ENCODE measurements at regions not wholly inside any gene's neighbourhood (a gene's known extent, or its start where the extent isn't known, plus 50 kb on each side); places are given as distances from the start of the nearest gene placed in this dataset.
A peak's percentile ranks its signal among the peaks of the same experiment; 100 is the strongest.

DNA sequence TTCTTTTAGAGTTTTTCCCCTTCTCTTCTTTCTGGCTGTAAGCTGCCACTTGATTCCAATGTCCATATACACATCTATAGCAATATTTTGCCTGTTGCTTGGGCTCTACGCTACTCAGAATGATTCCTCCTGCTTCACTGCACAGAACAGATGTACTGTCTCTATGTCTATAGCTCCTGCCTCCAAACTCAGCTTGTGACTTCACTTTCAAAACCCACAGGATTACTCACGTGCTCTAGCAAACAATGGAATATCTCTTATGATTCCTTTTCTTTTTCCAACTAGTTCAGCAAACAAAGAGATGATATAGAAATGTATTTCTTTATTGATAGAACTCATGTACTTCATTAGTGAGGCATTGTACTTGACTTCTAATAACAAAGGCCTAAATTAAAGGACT lies 80.5 kb upstream of the SOX13 start:
- H4K91ac ChIP-seq (replicated peaks; ENCODE audit: insufficient read length, low read length): no peak overlapping the region
- no peak overlapping the region for H3K14ac ChIP-seq (ENCODE audit: insufficient read length)
- no peaks in the 10 kb centered on the region for H3K9me3 ChIP-seq (ENCODE audit: insufficient read depth in 2 of 2, low read depth in 1 of 2, low read length in 1 of 2)
- no peak overlapping the region for H2BK12ac ChIP-seq (ENCODE audit: low read depth, low read length)
- no peak overlapping the region for H2BK5ac ChIP-seq (ENCODE audit: low read depth, low read length)
- 0 out of 2 replicates have a peak, but pooled peaks cover 4% of the 10 kb centered on the region for H3K23me2 ChIP-seq (ENCODE audit: low read depth, low read length)
- no peak overlapping the region for H3K4ac ChIP-seq (replicated peaks; ENCODE audit: insufficient read length, low read depth, low read length)
- H4K8ac ChIP-seq (ENCODE audit: extremely low read depth, insufficient read depth, low read length): no peak overlapping the region
- 90% methylated on average over 2 of the region's 2 CpGs; no CpG with 5 or more reads in 1 of the 2 experiments for WGBS, 2 experiments (ENCODE audit: extremely low coverage in 1 of 2, insufficient coverage in 1 of 2, insufficient read length in 1 of 2, insufficient replicate concordance in 2 of 2, low coverage in 1 of 2, low lambda C conversion rate in 2 of 2, missing lambda C conversion rate in 1 of 2)
- no peak overlapping the region for H3K4me2 ChIP-seq (ENCODE audit: insufficient read depth in 1 of 2, low read depth in 2 of 2, low read length in 2 of 2)
- H2BK120ac ChIP-seq (replicated peaks; ENCODE audit: low read depth, low read length): no peak overlapping the region
- H2BK20ac ChIP-seq (ENCODE audit: low read length): peak overlapping the region; percentile 15; the same call in 1 of the 2 replicates
- H3K4me3 ChIP-seq (ENCODE audit: extremely low read depth in 1 of 4, insufficient read depth in 2 of 4, low read depth in 3 of 4, low read length in 4 of 4): no peak overlapping the region
- no peak overlapping the region for H2AK5ac ChIP-seq (ENCODE audit: low read depth, low read length)
- H4K5ac ChIP-seq (ENCODE audit: insufficient read length, low read depth, low read length): no peak overlapping the region
- no peaks in the 10 kb centered on the region for H3K79me2 ChIP-seq (ENCODE audit: control insufficient read depth in 1 of 2, insufficient read depth in 2 of 2, low read length in 2 of 2)
- peaks cover 6 to 15% (median 13%) of the 10 kb centered on the region in 4 experiments; a peak in 6 of 7 replicates for H3K4me1 ChIP-seq (replicated peaks in 1 of 4; ENCODE audit: control insufficient read depth in 3 of 4, insufficient read depth in 4 of 4, low read length in 3 of 4)
- no peaks in the 10 kb centered on the region for H4K20me1 ChIP-seq (replicated peaks in 1 of 2; ENCODE audit: control insufficient read depth in 1 of 2, insufficient read depth in 2 of 2, low read length in 2 of 2)
- H2AFZ ChIP-seq (ENCODE audit: low read length): no peak overlapping the region
- no peak for DNase-seq (ENCODE audit: low read depth in 1 of 2, low spot score in 2 of 2)
- H3K27ac ChIP-seq (ENCODE audit: low read depth, low read length): no peak overlapping the region
- H3K23ac ChIP-seq (ENCODE audit: insufficient read length): no peak overlapping the region
- ChIA-PET CTCF (ENCODE audit: partially characterized antibody) (interaction anchor here (0.7 to 1.0 kb wide), 4 partner anchors 92 to 221 kb away, joined by 3 to 5 read pairs (median 4); partner anchors contain the start of gene GOLT1A), POLR2A (ENCODE audit: partially characterized antibody) (no interaction called here)
- no peaks in the 10 kb centered on the region for H3K36me3 ChIP-seq (ENCODE audit: control insufficient read depth in 2 of 4, insufficient read depth in 4 of 4, low read length in 3 of 4)
- no peak overlapping the region for H3K18ac ChIP-seq (ENCODE audit: extremely low read depth, low read length)
- H3K56ac ChIP-seq (replicated peaks; ENCODE audit: insufficient read length, low read depth, low read length): no peak overlapping the region
- no peaks in the 10 kb centered on the region for H3K79me1 ChIP-seq (ENCODE audit: low read depth, low read length)
- H2BK15ac ChIP-seq (ENCODE audit: low read length): no peak overlapping the region
- no peak for FAIRE-seq
- peaks cover 0 to 3% (median 0%) of the 10 kb centered on the region in 4 experiments; a peak in 1 of 7 replicates for H3K27me3 ChIP-seq (replicated peaks in 1 of 4; ENCODE audit: control insufficient read depth in 3 of 4, extremely low read depth in 1 of 4, insufficient read depth in 3 of 4, low read length in 3 of 4)
- H3K9ac ChIP-seq (replicated peaks in 1 of 4; ENCODE audit: extremely low read depth in 1 of 4, low read depth in 3 of 4, low read length in 3 of 4): no peak overlapping the region
- TF ChIP-seq SP1 (IDR thresholded peaks at IDR 0.05; ENCODE audit: low read depth, low read length) (no peak), CBX8 (IDR thresholded peaks at IDR 0.05; ENCODE audit: borderline replicate concordance, low read depth, low read length) (no peak), POLR2A (IDR thresholded peaks at IDR 0.05; ENCODE audit: control extremely low read depth in 1 of 2, low read depth in 2 of 2, low read length in 2 of 2) (no peak), CTBP2 (IDR thresholded peaks at IDR 0.05; ENCODE audit: borderline replicate concordance, insufficient read depth, insufficient read length, low read length) (no peak), FOSL1 (IDR thresholded peaks at IDR 0.05; ENCODE audit: insufficient read depth, low read depth, low read length) (no peak), TBP (IDR thresholded peaks at IDR 0.05; ENCODE audit: low read depth, low read length) (no peak), SAP30 (IDR thresholded peaks at IDR 0.05; ENCODE audit: insufficient read depth, insufficient replicate concordance, low read length) (no peak), EZH2 (IDR thresholded peaks at IDR 0.05; ENCODE audit: low read depth, low read length, severe bottlenecking) (no peak), ASH2L (IDR thresholded peaks at IDR 0.05; ENCODE audit: low read length) (no peak), TAF1 (IDR thresholded peaks at IDR 0.05; ENCODE audit: low read depth, low read length) (no peak), RBBP5 (IDR thresholded peaks at IDR 0.05; ENCODE audit: borderline replicate concordance, low read depth, low read length) (no peak), SP4 (IDR thresholded peaks at IDR 0.05; ENCODE audit: low read length) (no peak)
- TF ChIP-seq, protein P1, sequence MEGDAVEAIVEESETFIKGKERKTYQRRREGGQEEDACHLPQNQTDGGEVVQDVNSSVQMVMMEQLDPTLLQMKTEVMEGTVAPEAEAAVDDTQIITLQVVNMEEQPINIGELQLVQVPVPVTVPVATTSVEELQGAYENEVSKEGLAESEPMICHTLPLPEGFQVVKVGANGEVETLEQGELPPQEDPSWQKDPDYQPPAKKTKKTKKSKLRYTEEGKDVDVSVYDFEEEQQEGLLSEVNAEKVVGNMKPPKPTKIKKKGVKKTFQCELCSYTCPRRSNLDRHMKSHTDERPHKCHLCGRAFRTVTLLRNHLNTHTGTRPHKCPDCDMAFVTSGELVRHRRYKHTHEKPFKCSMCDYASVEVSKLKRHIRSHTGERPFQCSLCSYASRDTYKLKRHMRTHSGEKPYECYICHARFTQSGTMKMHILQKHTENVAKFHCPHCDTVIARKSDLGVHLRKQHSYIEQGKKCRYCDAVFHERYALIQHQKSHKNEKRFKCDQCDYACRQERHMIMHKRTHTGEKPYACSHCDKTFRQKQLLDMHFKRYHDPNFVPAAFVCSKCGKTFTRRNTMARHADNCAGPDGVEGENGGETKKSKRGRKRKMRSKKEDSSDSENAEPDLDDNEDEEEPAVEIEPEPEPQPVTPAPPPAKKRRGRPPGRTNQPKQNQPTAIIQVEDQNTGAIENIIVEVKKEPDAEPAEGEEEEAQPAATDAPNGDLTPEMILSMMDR (IDR thresholded peaks at IDR 0.05; ENCODE audit: control extremely low read depth in 1 of 3, insufficient read depth in 1 of 3, low read depth in 1 of 3, low read length in 3 of 3): no peak
